ENCODE measurements at regions not wholly inside any gene's neighbourhood (a gene's known extent, or its start where the extent isn't known, plus 50 kb on each side); places are given as distances from the start of the nearest gene placed in this dataset.

DNA sequence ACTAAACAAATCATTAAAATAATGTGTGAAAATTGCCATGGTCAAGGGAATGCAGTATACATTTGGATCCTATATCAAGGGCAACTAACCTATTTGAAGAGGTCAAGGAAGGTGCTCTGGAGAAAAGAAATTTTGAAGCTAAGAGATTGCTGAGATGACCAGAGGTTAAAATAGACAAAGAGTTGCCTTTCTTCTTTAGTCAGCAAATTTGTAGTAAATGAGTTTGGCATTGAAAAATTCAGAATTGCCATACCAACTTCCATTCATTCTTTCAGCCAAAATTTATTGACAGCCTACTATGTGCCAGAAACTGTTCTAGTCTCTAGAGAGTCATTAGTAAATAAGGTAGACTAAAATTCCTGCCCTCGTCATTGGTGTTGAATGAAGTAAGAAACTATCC is 396.2 kb downstream of the BCL11A start:
- no peaks in the 10 kb centered on the region for H3K79me2 ChIP-seq (ENCODE audit: insufficient read depth, low read length)
- no peak overlapping the region for H2AFZ ChIP-seq (ENCODE audit: low read length)
- no peaks in the 10 kb centered on the region for H3K27me3 ChIP-seq (ENCODE audit: insufficient read depth, low read length)
- TF ChIP-seq, protein P1, sequence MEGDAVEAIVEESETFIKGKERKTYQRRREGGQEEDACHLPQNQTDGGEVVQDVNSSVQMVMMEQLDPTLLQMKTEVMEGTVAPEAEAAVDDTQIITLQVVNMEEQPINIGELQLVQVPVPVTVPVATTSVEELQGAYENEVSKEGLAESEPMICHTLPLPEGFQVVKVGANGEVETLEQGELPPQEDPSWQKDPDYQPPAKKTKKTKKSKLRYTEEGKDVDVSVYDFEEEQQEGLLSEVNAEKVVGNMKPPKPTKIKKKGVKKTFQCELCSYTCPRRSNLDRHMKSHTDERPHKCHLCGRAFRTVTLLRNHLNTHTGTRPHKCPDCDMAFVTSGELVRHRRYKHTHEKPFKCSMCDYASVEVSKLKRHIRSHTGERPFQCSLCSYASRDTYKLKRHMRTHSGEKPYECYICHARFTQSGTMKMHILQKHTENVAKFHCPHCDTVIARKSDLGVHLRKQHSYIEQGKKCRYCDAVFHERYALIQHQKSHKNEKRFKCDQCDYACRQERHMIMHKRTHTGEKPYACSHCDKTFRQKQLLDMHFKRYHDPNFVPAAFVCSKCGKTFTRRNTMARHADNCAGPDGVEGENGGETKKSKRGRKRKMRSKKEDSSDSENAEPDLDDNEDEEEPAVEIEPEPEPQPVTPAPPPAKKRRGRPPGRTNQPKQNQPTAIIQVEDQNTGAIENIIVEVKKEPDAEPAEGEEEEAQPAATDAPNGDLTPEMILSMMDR (IDR thresholded peaks at IDR 0.05; ENCODE audit: low read length) = no peak
- no peak for TF ChIP-seq EZH2 (IDR thresholded peaks at IDR 0.05; ENCODE audit: borderline replicate concordance, low read length)
- H3K27ac ChIP-seq (ENCODE audit: low read depth, low read length, poor library complexity, severe bottlenecking) = no peak overlapping the region
- no peaks in the 10 kb centered on the region for H3K4me1 ChIP-seq (ENCODE audit: insufficient read depth, low read length, severe bottlenecking)
- no peak overlapping the region for H3K9ac ChIP-seq (ENCODE audit: low read length)
- H3K36me3 ChIP-seq (ENCODE audit: insufficient read depth, low read length) = no peaks in the 10 kb centered on the region
- no peak overlapping the region for H3K4me3 ChIP-seq (ENCODE audit: low read depth, low read length, poor library complexity, severe bottlenecking)
- H4K20me1 ChIP-seq (ENCODE audit: insufficient read depth, low read length) = no peaks in the 10 kb centered on the region
- H3K9me2 ChIP-seq (ENCODE audit: low read depth, low read length) = no peaks in the 10 kb centered on the region
- H3F3A ChIP-seq (ENCODE audit: insufficient read depth, low read length) = no peaks in the 10 kb centered on the region
- no peak overlapping the region for H3K4me2 ChIP-seq (ENCODE audit: low read length)
- H3K9me3 ChIP-seq (ENCODE audit: low read length) = no peaks in the 10 kb centered on the region

GRCh38 chr2:60154142-60154541 is 399.3 kb downstream of the BCL11A start:
- no peaks in the 10 kb centered on the region for H3K4me1 ChIP-seq (ENCODE audit: insufficient read depth, low read length, severe bottlenecking)
- H3K4me3 ChIP-seq (ENCODE audit: low read depth, low read length, poor library complexity, severe bottlenecking) = no peak overlapping the region
- no peak overlapping the region for H2AFZ ChIP-seq (ENCODE audit: low read length)
- no peak for TF ChIP-seq EZH2 (IDR thresholded peaks at IDR 0.05; ENCODE audit: borderline replicate concordance, low read length)
- TF ChIP-seq, protein P1 (IDR thresholded peaks at IDR 0.05; ENCODE audit: low read length) = no peak
- no peaks in the 10 kb centered on the region for H3K27me3 ChIP-seq (ENCODE audit: insufficient read depth, low read length)
- no peaks in the 10 kb centered on the region for H3F3A ChIP-seq (ENCODE audit: insufficient read depth, low read length)
- no peak overlapping the region for H3K9ac ChIP-seq (ENCODE audit: low read length)
- H3K79me2 ChIP-seq (ENCODE audit: insufficient read depth, low read length) = no peaks in the 10 kb centered on the region
- H3K9me2 ChIP-seq (ENCODE audit: low read depth, low read length) = no peaks in the 10 kb centered on the region
- no peaks in the 10 kb centered on the region for H4K20me1 ChIP-seq (ENCODE audit: insufficient read depth, low read length)
- no peaks in the 10 kb centered on the region for H3K9me3 ChIP-seq (ENCODE audit: low read length)
- no peak overlapping the region for H3K27ac ChIP-seq (ENCODE audit: low read depth, low read length, poor library complexity, severe bottlenecking)
- no peaks in the 10 kb centered on the region for H3K36me3 ChIP-seq (ENCODE audit: insufficient read depth, low read length)
- H3K4me2 ChIP-seq (ENCODE audit: low read length) = no peak overlapping the region

- Histone ChIP-seq H3K4me3 (ENCODE audit: low read depth, low read length, poor library complexity, severe bottlenecking) (no peak overlapping the region), H3K9me2 (ENCODE audit: low read depth, low read length) (no peaks in the 10 kb centered on the region), H3K9ac (ENCODE audit: low read length) (no peak overlapping the region), H2AFZ (ENCODE audit: low read length) (no peak overlapping the region), H3F3A (ENCODE audit: insufficient read depth, low read length) (no peaks in the 10 kb centered on the region), H3K4me1 (ENCODE audit: insufficient read depth, low read length, severe bottlenecking) (no peaks in the 10 kb centered on the region), H3K36me3 (ENCODE audit: insufficient read depth, low read length) (no peaks in the 10 kb centered on the region), H3K79me2 (ENCODE audit: insufficient read depth, low read length) (no peaks in the 10 kb centered on the region), H3K4me2 (ENCODE audit: low read length) (no peak overlapping the region), H3K9me3 (ENCODE audit: low read length) (no peaks in the 10 kb centered on the region), H4K20me1 (ENCODE audit: insufficient read depth, low read length) (no peaks in the 10 kb centered on the region), H3K27ac (ENCODE audit: low read depth, low read length, poor library complexity, severe bottlenecking) (no peak overlapping the region), H3K27me3 (ENCODE audit: insufficient read depth, low read length) (no peaks in the 10 kb centered on the region)
- TF ChIP-seq, protein P1 (IDR thresholded peaks at IDR 0.05; ENCODE audit: low read length) = peak; percentile 95
- no peak for TF ChIP-seq EZH2 (IDR thresholded peaks at IDR 0.05; ENCODE audit: borderline replicate concordance, low read length)
Measured at GRCh38 chr2:60152226-60152833, 401.1 kb downstream of the BCL11A start.

Data from OCI-LY1 (cell line).